ENCODE measurements at regions not wholly inside any gene's neighbourhood (a gene's known extent, or its start where the extent isn't known, plus 50 kb on each side); places are given as distances from the start of the nearest gene placed in this dataset.

- TF ChIP-seq ZNF8 (CRISPR knock-in tag; IDR thresholded peaks at IDR 0.05), result no peak
- TF ChIP-seq ZC3H10 (CRISPR knock-in tag; IDR thresholded peaks at IDR 0.05), result no peak
- TF ChIP-seq ESRRG (CRISPR knock-in tag; IDR thresholded peaks at IDR 0.05), result no peak
- TF ChIP-seq ZFP30 (CRISPR knock-in tag; IDR thresholded peaks at IDR 0.05), result no peak
- no peak for TF ChIP-seq TOX (CRISPR knock-in tag; IDR thresholded peaks at IDR 0.05; ENCODE audit: borderline replicate concordance)
- TF ChIP-seq BACH2 (CRISPR knock-in tag; IDR thresholded peaks at IDR 0.05; ENCODE audit: borderline replicate concordance), result no peak
- TF ChIP-seq ZNF565 (CRISPR knock-in tag; conservative IDR thresholded peaks at IDR 0.05; ENCODE audit: low read depth), result no peak
- no peak for TF ChIP-seq ARNTL (CRISPR knock-in tag; IDR thresholded peaks at IDR 0.05; ENCODE audit: borderline replicate concordance, low read depth)
- no peak for TF ChIP-seq PATZ1 (CRISPR knock-in tag; IDR thresholded peaks at IDR 0.05; ENCODE audit: borderline replicate concordance)
- TF ChIP-seq ISL1 (CRISPR knock-in tag; IDR thresholded peaks at IDR 0.05), result no peak
- TF ChIP-seq TSHZ2 (CRISPR knock-in tag; IDR thresholded peaks at IDR 0.05), result no peak
- no peak for TF ChIP-seq CREB5 (CRISPR knock-in tag; IDR thresholded peaks at IDR 0.05; ENCODE audit: low read depth)
- TF ChIP-seq CSRNP3 (CRISPR knock-in tag; IDR thresholded peaks at IDR 0.05), result no peak
- no peak for TF ChIP-seq ZNF70 (CRISPR knock-in tag; IDR thresholded peaks at IDR 0.05)
- no peak for TF ChIP-seq SNAI2 (CRISPR knock-in tag; IDR thresholded peaks at IDR 0.05)
- TF ChIP-seq TCF4 (CRISPR knock-in tag; IDR thresholded peaks at IDR 0.05; ENCODE audit: borderline replicate concordance), result no peak
- TF ChIP-seq GLIS3 (CRISPR knock-in tag; IDR thresholded peaks at IDR 0.05), result no peak
- TF ChIP-seq OSR1 (CRISPR knock-in tag; IDR thresholded peaks at IDR 0.05), result no peak
- no peak for TF ChIP-seq PPARA (CRISPR knock-in tag; IDR thresholded peaks at IDR 0.05; ENCODE audit: borderline replicate concordance)
- no peak for TF ChIP-seq ZFP3 (CRISPR knock-in tag; IDR thresholded peaks at IDR 0.05)
- ATAC-seq, result no peak
Measured at GRCh38 chr2:181399027-181399426, 58.2 kb upstream of the ITGA4 start.

- ATAC-seq, result no peak
- TF ChIP-seq ZFP3 (CRISPR knock-in tag; IDR thresholded peaks at IDR 0.05) (no peak), RARB (CRISPR knock-in tag; IDR thresholded peaks at IDR 0.05) (no peak), ZFP30 (CRISPR knock-in tag; IDR thresholded peaks at IDR 0.05) (no peak), CSRNP3 (CRISPR knock-in tag; IDR thresholded peaks at IDR 0.05) (no peak), TCF4 (CRISPR knock-in tag; IDR thresholded peaks at IDR 0.05; ENCODE audit: borderline replicate concordance) (no peak), GLIS3 (CRISPR knock-in tag; IDR thresholded peaks at IDR 0.05) (no peak), PATZ1 (CRISPR knock-in tag; IDR thresholded peaks at IDR 0.05; ENCODE audit: borderline replicate concordance) (no peak), ESRRG (CRISPR knock-in tag; IDR thresholded peaks at IDR 0.05) (no peak), ZC3H10 (CRISPR knock-in tag; IDR thresholded peaks at IDR 0.05) (no peak), ZNF565 (CRISPR knock-in tag; conservative IDR thresholded peaks at IDR 0.05; ENCODE audit: low read depth) (no peak), POU6F1 (CRISPR knock-in tag; IDR thresholded peaks at IDR 0.05; ENCODE audit: borderline replicate concordance, low read depth) (no peak), ARNTL (CRISPR knock-in tag; IDR thresholded peaks at IDR 0.05; ENCODE audit: borderline replicate concordance, low read depth) (no peak), ZNF8 (CRISPR knock-in tag; IDR thresholded peaks at IDR 0.05) (no peak), SNAI2 (CRISPR knock-in tag; IDR thresholded peaks at IDR 0.05) (no peak), TSHZ2 (CRISPR knock-in tag; IDR thresholded peaks at IDR 0.05) (no peak), BACH2 (CRISPR knock-in tag; IDR thresholded peaks at IDR 0.05; ENCODE audit: borderline replicate concordance) (no peak), TOX (CRISPR knock-in tag; IDR thresholded peaks at IDR 0.05; ENCODE audit: borderline replicate concordance) (no peak), CSDC2 (CRISPR knock-in tag; IDR thresholded peaks at IDR 0.05) (no peak)
Measured at GRCh38 chr2:181404472-181404871, 52.7 kb upstream of the ITGA4 start.

Measured in SK-N-SH treated with all-trans-retinoic acid at 6 μM for 48 hours (cell line).